Neural progenitor cell (in vitro differentiated cells): ENCODE measurements at regions not wholly inside any gene's neighbourhood (a gene's known extent, or its start where the extent isn't known, plus 50 kb on each side); places are given as distances from the start of the nearest gene placed in this dataset.

Experiments
- DNase-seq: peaks from one replicate; pipeline ENCODE4 v3.0.0-alpha.2; 2016; ENCODE audit warnings: low spot score
- H2AFZ ChIP-seq: fragments of 200-600 bp; sonication (generic); replicated peaks from 2 replicates; pipeline ENCODE4 v1.6.1; 2016; ENCODE audit warnings: antibody characterized with exemption
- H3F3A ChIP-seq: fragments of 200-600 bp; sonication (generic); 2 replicates; pipeline ENCODE4 v1.6.1; 2016; ENCODE audit warnings: antibody characterized with exemption, low read depth
- H3K27ac ChIP-seq: fragments of 200-600 bp; sonication (generic); 2 replicates; pipeline ENCODE4 v1.5.1; 2016; ENCODE audit warnings: mild to moderate bottlenecking
- H3K27me3 ChIP-seq: fragments of 200-600 bp; sonication (generic); 2 replicates; pipeline ENCODE4 v1.6.1; 2016; ENCODE audit warnings: mild to moderate bottlenecking, moderate library complexity
- H3K36me3 ChIP-seq: fragments of 200-600 bp; sonication (generic); 2 replicates; pipeline ENCODE4 v1.5.1; 2016
- H3K4me1 ChIP-seq: fragments of 200-600 bp; sonication (generic); 2 replicates; pipeline ENCODE4 v1.6.1; 2016; ENCODE audit warnings: mixed run types
- H3K4me2 ChIP-seq: fragments of 200-600 bp; sonication (generic); 2 replicates; pipeline ENCODE4 v1.6.1; 2016
- H3K4me3 ChIP-seq: fragments of 200-600 bp; sonication (generic); 2 replicates; pipeline ENCODE4 v1.5.1; 2016
- H3K79me2 ChIP-seq: fragments of 200-600 bp; sonication (generic); 2 replicates; pipeline ENCODE4 v1.6.1; 2016; ENCODE audit warnings: low read depth
- H3K9ac ChIP-seq: fragments of 200-600 bp; sonication (generic); 2 replicates; pipeline ENCODE4 v1.6.1; 2016
- H3K9me3 ChIP-seq: fragments of 200-600 bp; sonication (generic); 2 replicates; pipeline ENCODE4 v1.5.1; 2016; ENCODE audit warnings: low read depth
- H4K20me1 ChIP-seq: fragments of 200-600 bp; sonication (generic); 2 replicates; pipeline ENCODE4 v1.6.1; 2016; ENCODE audit warnings: low read depth
- H3K27ac Mint-ChIP-seq: 3 replicates; pipeline ENCODE4 v1.8.0; 2021; ENCODE audit warnings: mixed read lengths
- H3K27me3 Mint-ChIP-seq: 2 replicates; pipeline ENCODE4 v1.8.0; 2022; ENCODE audit warnings: low read depth, mild to moderate bottlenecking, inconsistent platforms, moderate library complexity, mixed read lengths; ENCODE audit not compliant: insufficient read depth
- H3K36me3 Mint-ChIP-seq: 3 replicates; pipeline ENCODE4 v1.8.0; 2021; ENCODE audit warnings: mixed read lengths
- H3K4me1 Mint-ChIP-seq: 3 replicates; pipeline ENCODE4 v1.8.0; 2021; ENCODE audit warnings: mixed read lengths
- H3K4me3 Mint-ChIP-seq: 3 replicates; pipeline ENCODE4 v1.8.0; 2021; ENCODE audit warnings: mild to moderate bottlenecking, moderate library complexity, mixed read lengths
- H3K9me3 Mint-ChIP-seq: 3 replicates; pipeline ENCODE4 v1.8.0; 2020; ENCODE audit warnings: mixed read lengths
- CTCF ChIP-seq: fragments of 200-600 bp; sonication (generic); IDR thresholded peaks from 2 replicates; pipeline ENCODE4 v1.5.1; 2017; ENCODE audit warnings: antibody characterized with exemption, mild to moderate bottlenecking
- EZH2 ChIP-seq: fragments of 200-600 bp; sonication (generic); IDR thresholded peaks from 2 replicates; pipeline ENCODE4 v1.6.1; 2017; ENCODE audit warnings: antibody characterized with exemption, mild to moderate bottlenecking, moderate library complexity
- EZH2phosphoT487 ChIP-seq: fragments of 200-600 bp; sonication (generic); IDR thresholded peaks from 2 replicates; pipeline ENCODE4 v1.6.1; 2017; ENCODE audit warnings: antibody characterized with exemption

DNA sequence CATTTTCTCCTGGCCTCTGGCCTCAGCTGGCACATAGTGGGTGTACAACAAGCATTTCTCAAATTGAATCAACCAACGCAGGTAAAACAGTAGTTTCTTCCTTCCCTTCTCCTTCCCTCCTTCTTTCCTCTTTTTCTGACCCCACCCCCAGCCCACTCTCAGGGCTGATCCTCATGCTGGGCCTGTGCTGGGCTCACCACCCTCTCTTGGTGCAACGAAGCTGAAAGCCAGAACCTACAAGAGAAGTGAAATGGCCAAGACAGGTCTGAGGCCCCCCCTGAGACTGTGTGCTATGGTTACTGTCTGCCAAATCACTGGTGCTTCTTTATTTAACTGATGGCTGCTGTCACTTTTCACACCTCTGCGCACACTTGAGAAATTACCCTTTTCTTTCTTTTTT, 53.0 kb upstream of the BOD1 start:
- H3K4me3 ChIP-seq = no peak overlapping the region
- no peaks in the 10 kb centered on the region for H3K27me3 ChIP-seq
- H3K9ac ChIP-seq = no peak overlapping the region
- H3K36me3 ChIP-seq = no peaks in the 10 kb centered on the region
- Mint-ChIP-seq H3K9me3 (peaks cover 17% of the 10 kb centered on the region), H3K27ac (no peak overlapping the region), H3K27me3 (peaks cover 7% of the 10 kb centered on the region), H3K36me3 (no peaks in the 10 kb centered on the region), H3K4me1 (peaks cover 49% of the 10 kb centered on the region), H3K4me3 (peak overlapping the region; percentile 21)
- no peak overlapping the region for H2AFZ ChIP-seq
- H4K20me1 ChIP-seq = no peaks in the 10 kb centered on the region
- no peaks in the 10 kb centered on the region for H3K9me3 ChIP-seq
- H3K4me2 ChIP-seq = no peak overlapping the region
- no peaks in the 10 kb centered on the region for H3F3A ChIP-seq
- H3K27ac ChIP-seq = no peak overlapping the region
- H3K4me1 ChIP-seq = peaks cover 12% of the 10 kb centered on the region
- DNase-seq = no peak
- no peaks in the 10 kb centered on the region for H3K79me2 ChIP-seq
- TF ChIP-seq CTCF (no peak), EZH2phosphoT487 (no peak), EZH2 (no peak)

GRCh38 chr5:173670130-173670651, 53.7 kb upstream of the BOD1 start:
- peaks cover 20% of the 10 kb centered on the region for H3K9me3 Mint-ChIP-seq
- Histone ChIP-seq H3K4me1 (peaks cover 12% of the 10 kb centered on the region), H2AFZ (no peak overlapping the region), H3K36me3 (no peaks in the 10 kb centered on the region), H3F3A (no peaks in the 10 kb centered on the region), H4K20me1 (no peaks in the 10 kb centered on the region), H3K4me3 (no peak overlapping the region), H3K9ac (no peak overlapping the region), H3K4me2 (no peak overlapping the region), H3K27ac (no peak overlapping the region), H3K27me3 (no peaks in the 10 kb centered on the region), H3K79me2 (no peaks in the 10 kb centered on the region), H3K9me3 (no peaks in the 10 kb centered on the region)
- H3K27me3 Mint-ChIP-seq = peaks cover 6% of the 10 kb centered on the region
- no peak for DNase-seq
- TF ChIP-seq CTCF (no peak), EZH2phosphoT487 (no peak)
- H3K27ac Mint-ChIP-seq = no peak overlapping the region
- no peak overlapping the region for H3K4me3 Mint-ChIP-seq
- peaks cover 42% of the 10 kb centered on the region for H3K4me1 Mint-ChIP-seq
- H3K36me3 Mint-ChIP-seq = no peaks in the 10 kb centered on the region

GRCh38 chr5:173670791-173671120, 54.3 kb upstream of the BOD1 start:
- DNase-seq = no peak
- no peak overlapping the region for H3K27ac ChIP-seq
- no peak overlapping the region for H3K4me3 ChIP-seq
- H3F3A ChIP-seq = no peaks in the 10 kb centered on the region
- peaks cover 6% of the 10 kb centered on the region for H3K27me3 Mint-ChIP-seq
- H3K9ac ChIP-seq = no peak overlapping the region
- no peaks in the 10 kb centered on the region for H3K27me3 ChIP-seq
- no peaks in the 10 kb centered on the region for H3K79me2 ChIP-seq
- no peaks in the 10 kb centered on the region for H3K9me3 ChIP-seq
- H3K36me3 ChIP-seq = no peaks in the 10 kb centered on the region
- TF ChIP-seq EZH2phosphoT487 (no peak), CTCF (no peak), EZH2 (no peak)
- no peak overlapping the region for H3K4me3 Mint-ChIP-seq
- H2AFZ ChIP-seq = no peak overlapping the region
- peaks cover 22% of the 10 kb centered on the region for H3K9me3 Mint-ChIP-seq
- H3K27ac Mint-ChIP-seq = no peak overlapping the region
- no peak overlapping the region for H3K4me2 ChIP-seq
- no peaks in the 10 kb centered on the region for H3K36me3 Mint-ChIP-seq
- no peaks in the 10 kb centered on the region for H4K20me1 ChIP-seq
- peaks cover 42% of the 10 kb centered on the region for H3K4me1 Mint-ChIP-seq
- H3K4me1 ChIP-seq = peaks cover 12% of the 10 kb centered on the region
